ENCODE measurements at regions not wholly inside any gene's neighbourhood (a gene's known extent, or its start where the extent isn't known, plus 50 kb on each side); places are given as distances from the start of the nearest gene placed in this dataset.

GRCh38 chr5:12354686-12355085, 450.4 kb upstream of the CTNND2 start:
- peak; percentile 14 for DNase-seq (ENCODE audit: low spot score)

- DNase-seq (ENCODE audit: low spot score) = no peak
Measured at GRCh38 chr5:12343558-12343957, 439.3 kb upstream of the CTNND2 start.

DNA sequence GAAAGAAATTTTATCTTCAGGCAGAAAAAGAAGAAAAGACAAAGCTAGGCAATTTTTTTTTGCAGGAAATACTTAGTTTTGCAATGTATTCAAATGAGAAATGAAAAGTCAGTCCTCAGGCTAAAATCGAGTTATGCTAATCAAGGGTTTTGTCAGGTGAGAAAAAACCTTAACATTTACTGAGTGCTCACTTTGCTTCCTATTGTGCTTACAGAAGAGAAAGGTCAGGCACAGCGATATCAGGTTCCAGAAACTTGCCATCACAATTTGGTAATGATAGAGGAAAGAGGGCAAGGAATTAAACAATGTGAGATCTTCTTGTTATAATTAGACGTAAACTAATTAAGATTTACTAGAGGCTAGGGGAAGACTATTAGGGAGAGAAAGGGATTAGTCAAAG, 431.7 kb upstream of the CTNND2 start:
- DNase-seq (ENCODE audit: low spot score) = no peak

DNA sequence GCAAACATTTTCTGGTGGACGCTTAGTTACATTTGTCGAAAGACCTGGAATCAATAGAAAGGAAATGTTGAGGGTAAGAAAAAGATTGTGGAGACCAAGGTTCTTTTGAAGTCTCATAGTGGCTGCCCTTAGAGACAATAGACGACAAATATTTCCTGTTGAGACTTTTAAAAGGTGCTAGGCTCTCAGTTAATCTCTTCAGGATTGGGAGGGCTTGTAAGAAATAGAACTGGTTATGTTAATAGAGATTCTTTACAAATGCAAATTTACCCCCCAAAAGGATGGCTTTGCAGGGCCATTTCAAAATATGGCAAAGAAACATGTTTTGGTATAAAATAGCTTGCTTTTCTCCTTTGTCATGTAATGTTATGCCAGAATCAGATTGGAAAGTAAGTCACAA, 428.2 kb upstream of the CTNND2 start:
- no peak for DNase-seq (ENCODE audit: low spot score)

DNA sequence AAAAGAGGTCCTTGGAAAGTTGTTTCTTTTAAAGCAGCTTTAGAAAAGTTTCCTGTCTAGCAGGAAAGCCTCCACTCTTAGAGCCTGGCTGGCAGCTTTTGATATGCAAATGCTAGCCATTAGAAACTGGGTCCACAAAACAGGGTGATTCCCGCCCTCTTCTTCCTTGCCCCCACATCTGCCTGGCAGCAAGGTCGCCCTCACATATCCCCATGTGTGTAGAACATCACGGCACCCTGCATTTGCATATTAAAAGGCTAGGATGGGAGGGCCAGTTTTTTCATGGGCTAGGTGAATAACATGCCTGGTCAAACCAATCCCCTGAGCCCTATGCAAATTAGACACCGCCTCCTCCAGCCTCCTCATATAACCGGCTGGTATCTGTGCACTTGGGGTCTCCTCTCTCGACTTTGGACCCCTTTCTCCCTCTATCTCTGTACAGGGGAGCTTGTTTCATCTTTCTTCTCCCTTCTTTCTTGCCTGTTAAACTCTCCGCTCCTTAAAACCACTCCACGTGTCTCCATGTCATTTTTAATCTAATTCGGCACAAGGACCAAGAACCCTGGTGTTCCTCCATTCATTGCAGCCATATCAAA, 426.8 kb upstream of the CTNND2 start:
- no peak for DNase-seq (ENCODE audit: low spot score)

DNA sequence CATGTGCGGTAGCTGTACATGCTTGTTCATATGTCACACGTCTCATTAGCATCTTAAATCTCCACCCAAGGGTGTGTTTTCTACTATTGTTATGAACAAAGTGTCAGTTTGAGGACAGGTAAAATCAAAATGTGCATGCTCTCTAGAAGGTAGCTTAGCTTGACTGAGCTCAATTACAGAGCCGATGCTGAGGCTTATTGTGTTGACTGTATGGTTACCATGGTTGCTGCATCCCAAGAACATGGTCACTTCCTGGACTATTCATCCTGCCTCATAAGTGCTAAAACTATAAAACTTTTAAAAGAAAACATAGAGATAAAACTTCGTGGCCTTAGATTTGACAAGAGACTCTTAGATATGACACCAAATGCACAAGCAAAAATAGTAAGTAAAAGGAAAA, 426.1 kb upstream of the CTNND2 start:
- no peak for DNase-seq (ENCODE audit: low spot score)

DNA sequence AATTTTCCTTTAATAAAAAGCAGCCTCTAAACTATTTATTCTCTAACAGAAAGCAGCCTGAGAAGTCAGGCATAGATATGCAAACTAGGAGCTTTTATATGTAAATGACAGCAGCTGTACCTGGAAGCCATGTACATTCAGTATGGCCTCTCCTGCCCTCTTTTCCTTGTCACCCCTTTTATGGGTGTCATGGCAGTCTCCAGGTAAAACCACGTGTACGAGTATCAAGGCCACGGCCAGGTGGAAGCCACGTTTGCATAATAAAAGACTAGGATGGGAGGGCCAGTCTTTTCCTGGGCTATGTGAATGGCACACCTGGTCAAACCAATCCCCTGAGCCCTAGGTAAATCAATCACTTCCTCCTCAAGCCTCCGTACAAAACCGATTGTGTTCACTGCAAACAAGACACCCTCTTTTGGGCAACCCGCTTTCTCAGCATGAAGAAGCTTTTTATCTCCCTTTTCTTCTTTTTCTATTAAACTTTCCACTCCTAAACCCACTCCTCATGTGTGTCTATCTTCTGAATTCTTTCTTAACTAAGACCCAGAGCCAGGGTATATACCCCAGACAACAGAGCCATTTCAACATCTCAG, 419.5 kb upstream of the CTNND2 start:
- no peak for DNase-seq (ENCODE audit: low spot score)

GRCh38 chr5:12322042-12322441, 417.8 kb upstream of the CTNND2 start:
- no peak for DNase-seq (ENCODE audit: low spot score)

DNA sequence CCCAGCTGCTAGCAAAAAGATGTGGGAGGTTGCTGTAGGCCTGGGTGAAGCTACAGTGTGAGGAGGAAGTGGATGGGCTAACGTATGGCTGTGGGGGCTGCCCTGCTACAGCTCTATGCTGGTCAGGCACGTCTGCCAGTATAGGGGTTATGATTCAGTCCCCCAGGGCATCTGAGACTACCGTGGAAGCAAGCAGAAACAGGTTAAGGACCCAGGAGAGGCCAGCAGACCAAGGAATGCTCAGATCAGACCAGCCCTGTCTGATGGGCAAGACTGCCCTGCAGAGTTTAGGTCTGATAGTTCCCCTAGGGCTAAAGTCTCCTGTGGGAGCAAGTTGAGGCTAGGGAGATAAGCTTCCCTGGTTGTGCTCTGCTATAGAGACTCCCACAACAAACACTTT, 416.1 kb upstream of the CTNND2 start:
- no peak for DNase-seq (ENCODE audit: low spot score)

GRCh38 chr5:12316812-12317211, 412.6 kb upstream of the CTNND2 start:
- DNase-seq (ENCODE audit: low spot score) = no peak

DNA sequence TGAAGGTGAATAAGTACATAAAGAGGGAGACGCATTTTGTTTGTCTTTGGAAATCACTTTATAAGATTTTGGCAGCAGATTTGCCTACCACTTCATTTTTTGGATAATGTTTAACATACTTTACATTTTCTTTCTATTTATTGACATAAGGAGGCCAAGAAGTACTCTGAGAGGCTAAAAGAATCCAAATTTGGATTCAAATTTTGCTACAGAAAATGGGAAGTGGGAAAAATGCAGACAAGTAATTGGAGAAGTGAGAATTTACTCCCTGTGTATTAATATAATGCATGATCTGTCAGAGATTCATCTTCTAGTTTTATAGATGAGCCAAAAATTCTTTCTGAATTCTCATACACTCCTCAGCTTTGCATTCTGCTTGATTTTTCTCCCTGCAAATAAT, 411.2 kb upstream of the CTNND2 start:
- no peak for DNase-seq (ENCODE audit: low spot score)

- DNase-seq (ENCODE audit: low spot score) = no peak
Measured at GRCh38 chr5:12313602-12314001, 409.4 kb upstream of the CTNND2 start.

- no peak for DNase-seq (ENCODE audit: low spot score)
Measured at GRCh38 chr5:12312343-12312742, 408.1 kb upstream of the CTNND2 start.

DNA sequence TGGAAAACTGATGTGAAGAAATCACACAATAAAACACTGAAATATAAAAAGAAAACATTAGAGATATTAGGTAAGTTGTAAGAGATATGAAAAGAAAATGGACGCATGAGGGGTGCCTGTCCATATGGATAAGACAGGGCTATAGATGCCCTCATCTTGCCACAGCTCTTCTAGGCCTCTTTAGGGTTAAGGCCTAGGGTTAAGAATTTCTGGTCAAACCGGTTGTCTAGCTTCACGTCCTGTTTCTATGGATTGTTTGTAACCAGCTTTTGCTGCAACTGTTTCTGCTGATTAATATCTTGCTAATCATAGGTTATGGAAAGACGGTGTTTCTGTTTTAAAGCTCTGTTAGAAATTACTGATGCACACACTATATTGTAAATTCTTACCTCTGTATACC, 389.9 kb upstream of the CTNND2 start:
- DNase-seq (ENCODE audit: low spot score) = no peak

GRCh38 chr5:12292610-12293204, 388.5 kb upstream of the CTNND2 start:
- DNase-seq (ENCODE audit: low spot score) = peak; percentile 4

DNA sequence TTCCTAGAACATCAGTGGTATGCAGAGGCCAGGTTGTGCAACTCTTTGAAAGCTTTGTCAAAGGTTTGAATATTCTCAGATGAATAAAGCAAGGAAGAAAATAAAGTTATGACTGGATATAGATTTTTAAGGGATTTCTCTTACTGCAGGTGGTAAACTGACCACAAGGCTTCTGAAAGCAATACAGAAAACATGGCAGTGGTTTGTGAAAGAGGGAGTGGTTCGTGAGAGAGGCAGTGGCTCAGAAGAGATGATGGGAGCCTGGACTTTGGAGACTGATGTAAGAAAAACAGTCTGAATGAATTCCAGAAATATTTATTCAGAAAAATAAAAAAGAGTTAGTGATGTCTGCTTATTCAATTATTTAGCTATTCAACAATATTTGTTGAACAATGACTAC, 380.4 kb upstream of the CTNND2 start:
- DNase-seq (ENCODE audit: low spot score) = no peak

DNA sequence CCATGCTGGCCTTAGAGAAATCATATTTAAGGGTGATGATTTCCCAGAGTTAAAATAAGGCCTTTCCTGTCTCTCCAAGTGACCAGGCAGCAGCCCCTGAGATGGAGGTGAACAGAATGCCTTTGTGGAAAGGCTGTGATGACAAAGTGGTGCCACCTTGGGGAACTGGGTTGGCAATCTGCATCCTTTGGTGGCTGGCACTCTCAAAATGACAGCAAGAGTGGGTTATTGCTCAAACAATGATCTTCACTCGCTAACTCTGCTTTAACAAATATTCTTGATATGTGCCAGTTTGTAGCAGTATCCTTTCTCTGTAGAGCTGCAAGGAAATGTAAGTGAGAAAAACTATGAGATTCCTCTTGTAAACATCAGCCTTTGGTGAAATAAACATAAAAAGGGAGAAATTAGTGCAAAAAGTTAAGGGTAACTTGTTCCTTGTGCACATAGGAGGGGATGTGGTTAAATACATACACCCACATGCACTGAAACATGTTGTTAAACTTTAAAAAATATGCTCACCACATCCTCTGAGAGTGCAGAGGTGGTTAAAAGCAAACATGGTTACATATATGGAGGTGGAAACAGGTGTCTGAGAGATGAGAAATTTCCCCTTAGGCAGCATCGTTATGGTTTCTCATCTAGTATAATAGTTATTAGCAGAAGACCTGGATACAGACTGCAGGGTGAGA, 373.4 kb upstream of the CTNND2 start:
- no peak for DNase-seq (ENCODE audit: low spot score)

GRCh38 chr5:12274236-12274635, 370.0 kb upstream of the CTNND2 start:
- no peak for DNase-seq (ENCODE audit: low spot score)

DNA sequence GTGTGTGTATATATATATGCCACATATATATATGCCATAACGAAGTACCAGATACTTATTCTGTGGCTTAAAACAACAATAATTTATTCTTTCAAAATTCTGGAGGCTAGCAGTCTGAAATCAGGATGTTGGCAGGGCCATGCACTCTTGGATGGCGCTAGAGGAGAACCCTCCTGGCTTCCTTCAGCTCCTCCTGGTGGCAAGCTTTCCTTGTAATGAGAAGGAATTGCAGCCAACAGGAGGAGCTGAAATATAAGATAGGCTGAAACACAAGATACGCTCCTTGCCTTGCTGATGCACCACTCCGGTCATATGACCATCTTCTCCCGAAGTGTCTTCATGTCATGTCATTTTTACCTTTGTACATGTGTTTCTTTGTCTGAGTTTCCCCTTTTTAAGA, 368.1 kb upstream of the CTNND2 start:
- no peak for DNase-seq (ENCODE audit: low spot score)

GRCh38 chr5:12270914-12271313, 366.7 kb upstream of the CTNND2 start:
- DNase-seq (ENCODE audit: low spot score) = no peak

DNA sequence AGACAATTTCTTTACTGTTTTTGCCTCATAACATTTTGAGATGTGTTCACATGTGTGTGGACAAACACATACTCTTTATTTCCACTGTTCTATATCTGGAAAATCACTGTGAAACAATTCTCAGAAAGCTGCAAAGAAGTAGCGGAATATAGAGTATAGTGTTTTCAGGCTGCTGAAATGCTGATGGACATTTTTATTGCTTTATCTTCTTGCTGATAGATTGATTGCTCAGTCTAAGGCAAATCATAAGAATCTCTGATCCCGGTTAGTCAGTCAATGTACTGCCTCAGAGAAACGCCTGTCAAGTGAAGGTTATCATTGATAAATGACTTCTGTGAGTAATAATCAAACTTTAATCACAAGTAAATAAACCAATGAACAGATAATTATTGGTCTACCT, 364.9 kb upstream of the CTNND2 start:
- no peak for DNase-seq (ENCODE audit: low spot score)

- no peak for DNase-seq (ENCODE audit: low spot score)
Measured at GRCh38 chr5:12258549-12258948, 354.3 kb upstream of the CTNND2 start.

- DNase-seq (ENCODE audit: low spot score) = no peak
Measured at GRCh38 chr5:12250454-12250853, 346.2 kb upstream of the CTNND2 start.

Measured in HuH-7 (cell line).